Epithelial cell of esophagus (primary cell): ENCODE measurements at regions not wholly inside any gene's neighbourhood (a gene's known extent, or its start where the extent isn't known, plus 50 kb on each side); places are given as distances from the start of the nearest gene placed in this dataset.
A peak's percentile ranks its signal among the peaks of the same experiment; 100 is the strongest.

Experiments used
- DNase-seq: peaks from one replicate; pipeline ENCODE4 v3.0.0; 2010; ENCODE audit warnings: low read depth
- H3K4me3 ChIP-seq: 2 replicates; pipeline ENCODE4 v1.5.1; 2011; ENCODE audit warnings: mild to moderate bottlenecking, low read length, control low read depth
- TF ChIP-seq, protein P1 (sequence below): IDR thresholded peaks from 2 replicates; pipeline ENCODE4 v1.5.1; 2011; ENCODE audit warnings: low read depth, mild to moderate bottlenecking, low read length, control low read depth, inconsistent platforms; ENCODE audit not compliant: insufficient read depth; ENCODE audit errors: missing control alignments

GRCh38 chr15:51156957-51157356, 62.3 kb upstream of the TNFAIP8L3 start:
- TF ChIP-seq, protein P1, sequence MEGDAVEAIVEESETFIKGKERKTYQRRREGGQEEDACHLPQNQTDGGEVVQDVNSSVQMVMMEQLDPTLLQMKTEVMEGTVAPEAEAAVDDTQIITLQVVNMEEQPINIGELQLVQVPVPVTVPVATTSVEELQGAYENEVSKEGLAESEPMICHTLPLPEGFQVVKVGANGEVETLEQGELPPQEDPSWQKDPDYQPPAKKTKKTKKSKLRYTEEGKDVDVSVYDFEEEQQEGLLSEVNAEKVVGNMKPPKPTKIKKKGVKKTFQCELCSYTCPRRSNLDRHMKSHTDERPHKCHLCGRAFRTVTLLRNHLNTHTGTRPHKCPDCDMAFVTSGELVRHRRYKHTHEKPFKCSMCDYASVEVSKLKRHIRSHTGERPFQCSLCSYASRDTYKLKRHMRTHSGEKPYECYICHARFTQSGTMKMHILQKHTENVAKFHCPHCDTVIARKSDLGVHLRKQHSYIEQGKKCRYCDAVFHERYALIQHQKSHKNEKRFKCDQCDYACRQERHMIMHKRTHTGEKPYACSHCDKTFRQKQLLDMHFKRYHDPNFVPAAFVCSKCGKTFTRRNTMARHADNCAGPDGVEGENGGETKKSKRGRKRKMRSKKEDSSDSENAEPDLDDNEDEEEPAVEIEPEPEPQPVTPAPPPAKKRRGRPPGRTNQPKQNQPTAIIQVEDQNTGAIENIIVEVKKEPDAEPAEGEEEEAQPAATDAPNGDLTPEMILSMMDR = no peak
- no peak for DNase-seq
- no peak overlapping the region for H3K4me3 ChIP-seq

GRCh38 chr15:51155891-51156290, 61.2 kb upstream of the TNFAIP8L3 start:
- TF ChIP-seq, protein P1 = no peak
- DNase-seq = no peak
- no peak overlapping the region for H3K4me3 ChIP-seq

DNA sequence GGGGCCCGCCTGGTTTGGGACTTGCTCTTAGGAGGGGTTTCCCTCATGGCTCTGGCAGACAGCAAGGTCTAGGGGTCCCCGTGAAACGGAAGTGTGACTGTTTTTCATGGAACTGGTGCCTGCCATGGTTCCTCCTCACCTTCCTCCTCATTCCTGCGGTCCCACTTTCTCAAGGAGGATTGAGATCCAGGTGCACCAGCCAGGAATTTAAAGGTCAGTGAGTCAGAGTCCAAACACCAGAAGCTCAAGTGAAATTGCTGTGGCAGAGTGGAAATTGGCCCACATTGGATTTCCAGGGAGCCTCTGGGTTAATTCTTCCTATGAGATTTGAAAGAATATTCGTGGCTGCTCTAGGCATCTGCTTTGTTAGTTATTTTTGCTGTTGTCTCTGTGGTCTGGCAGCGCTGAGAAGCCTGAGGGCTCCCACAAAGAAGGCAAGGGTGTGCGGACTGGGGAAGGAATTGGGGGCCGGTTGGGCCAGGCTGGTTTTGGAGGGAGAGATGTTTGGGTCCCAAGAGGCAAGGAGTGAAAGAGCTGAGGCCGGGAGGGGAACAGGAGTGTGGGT, 60.4 kb upstream of the TNFAIP8L3 start:
- no peak overlapping the region for H3K4me3 ChIP-seq
- TF ChIP-seq, protein P1 = no peak
- DNase-seq = peak; percentile 35
